A549 (cell line): ENCODE measurements at regions not wholly inside any gene's neighbourhood (a gene's known extent, or its start where the extent isn't known, plus 50 kb on each side); places are given as distances from the start of the nearest gene placed in this dataset.

Source experiments
- ATAC-seq, 2 experiments: fragments of 200-7000 bp in 1 of 2; fragments of >200 bp in 1 of 2; cut with Nextera tagmentation in 1 of 2; cut with Tn5 transposase in 1 of 2; 3 replicates each; pipeline versions ENCODE4 v1.8.0 to v1.9.1; 2018 to 2020; ENCODE audit warnings: mild to moderate bottlenecking in 1 of 2, moderate library complexity in 1 of 2
- CTCF ChIA-PET: fragments of 300-600 bp; sonication (Branson Sonifier 250); formaldehyde crosslinking; extraction: SDS; loops from one replicate; lab custom pipeline; 2021; ENCODE audit warnings: antibody characterized with exemption, inconsistent platforms; lab: Yijun Ruan, JAX
- POLR2A ChIA-PET: fragments of 350-600 bp; formaldehyde crosslinking; extraction: SDS; loops from one replicate; lab custom pipeline; 2021; ENCODE audit warnings: antibody characterized with exemption, inconsistent platforms; lab: Yijun Ruan, JAX
- DNase-seq, 2 experiments: peaks; one replicate each; pipeline versions ENCODE4 v3.0.0 to v3.0.0-alpha.2; 2011 to 2016; ENCODE audit warnings: low read depth in 1 of 2, low spot score in 1 of 2
- FAIRE-seq: peaks from 2 replicates; lab custom pipeline; 2011; peaks lifted over from hg19 to GRCh38; lab: Jason Lieb, UNC
- H3K27ac ChIP-seq, 2 experiments: fragments of >200 bp; sonication (Bioruptor Twin); formaldehyde crosslinking; 3 replicates each; pipeline ENCODE4 v1.5.1; 2016 to 2017
- H3K4me1 ChIP-seq: fragments of >200 bp; sonication (Bioruptor Twin); formaldehyde crosslinking; 3 replicates; pipeline ENCODE4 v1.6.1; 2016
- H3K4me2 ChIP-seq: fragments of >200 bp; sonication (Bioruptor Twin); formaldehyde crosslinking; 3 replicates; pipeline ENCODE4 v1.6.1; 2016
- H3K4me3 ChIP-seq: fragments of >200 bp; sonication (Bioruptor Twin); formaldehyde crosslinking; 3 replicates; pipeline ENCODE4 v1.5.1; 2016
- H3K9me3 ChIP-seq: fragments of >200 bp; sonication (Bioruptor Twin); formaldehyde crosslinking; 3 replicates; pipeline ENCODE4 v1.6.1; 2016
- CHD4 ChIP-seq: fragments of 200-600 bp; sonication (generic); IDR thresholded peaks from 2 replicates; pipeline ENCODE4 v1.6.1; 2016; ENCODE audit warnings: antibody characterized with exemption, mild to moderate bottlenecking, borderline replicate concordance
- EHF ChIP-seq: fragments of 250-450 bp; sonication (Bioruptor Pico); IDR thresholded peaks from 2 replicates; pipeline ENCODE4 v1.5.0; 2020; ENCODE audit warnings: mild to moderate bottlenecking
- EHMT2 ChIP-seq: fragments of 200-600 bp; sonication (generic); IDR thresholded peaks from 2 replicates; pipeline ENCODE4 v1.6.1; 2016; ENCODE audit warnings: antibody characterized with exemption, low read depth, mild to moderate bottlenecking, moderate library complexity
- EP300 ChIP-seq, 2 experiments: fragments of >200 bp; sonication (Bioruptor Twin); formaldehyde crosslinking; IDR thresholded peaks; 2 replicates in 1 of 2; 3 replicates in 1 of 2; pipeline ENCODE4 v1.6.1; 2016 to 2017
- FOSL2 ChIP-seq, 2 experiments: fragments of 450-650 bp in 1 of 2; fragments of >200 bp in 1 of 2; sonication (Bioruptor Twin) in 1 of 2; formaldehyde crosslinking; IDR thresholded peaks; 2 replicates each; pipeline versions ENCODE4 v1.5.0 to v1.6.1; 2016 to 2020; ENCODE audit warnings: mild to moderate bottlenecking in 1 of 2, moderate library complexity in 1 of 2
- FOXS1 ChIP-seq: fragments of 250-450 bp; sonication (Bioruptor Pico); IDR thresholded peaks from 2 replicates; pipeline ENCODE4 v1.5.0; 2020; ENCODE audit warnings: mild to moderate bottlenecking, moderate library complexity
- GATA3 ChIP-seq: IDR thresholded peaks from 2 replicates; pipeline ENCODE4 v1.6.1; 2012; ENCODE audit warnings: borderline replicate concordance
- HMGXB4 ChIP-seq: fragments of 250-450 bp; sonication (Bioruptor Pico); IDR thresholded peaks from 2 replicates; pipeline ENCODE4 v1.5.0; 2021; ENCODE audit warnings: mild to moderate bottlenecking, moderate library complexity, borderline replicate concordance
- HOXB13 ChIP-seq: fragments of 250-450 bp; sonication (Bioruptor Pico); IDR thresholded peaks from 2 replicates; pipeline ENCODE4 v1.5.0; 2020; ENCODE audit warnings: low read depth, mild to moderate bottlenecking, moderate library complexity
- KDM1A ChIP-seq: fragments of 200-600 bp; sonication (generic); IDR thresholded peaks from 2 replicates; pipeline ENCODE4 v1.6.1; 2016; ENCODE audit warnings: low read depth, mild to moderate bottlenecking
- MAX ChIP-seq: IDR thresholded peaks from 2 replicates; pipeline ENCODE4 v1.6.1; 2012
- MAZ ChIP-seq: fragments of 150-350 bp; IDR thresholded peaks from 2 replicates; pipeline ENCODE4 v1.6.1; 2014; ENCODE audit warnings: antibody characterized with exemption, low read depth, low read length, borderline replicate concordance
- NPAS2 ChIP-seq: fragments of 250-450 bp; sonication (Bioruptor Pico); IDR thresholded peaks from 2 replicates; pipeline ENCODE4 v1.8.0; 2022; ENCODE audit warnings: mild to moderate bottlenecking, moderate library complexity, borderline replicate concordance
- RAD21 ChIP-seq, 2 experiments: fragments of >200 bp in 1 of 2; sonication (Bioruptor Twin) in 1 of 2; formaldehyde crosslinking in 1 of 2; IDR thresholded peaks in 1 of 2; conservative IDR thresholded peaks in 1 of 2; 2 replicates in 1 of 2; 3 replicates in 1 of 2; pipeline ENCODE4 v1.6.1; 2012 to 2018; ENCODE audit warnings: inconsistent platforms in 1 of 2
- RARB ChIP-seq: fragments of 250-450 bp; sonication (Bioruptor Pico); IDR thresholded peaks from 2 replicates; pipeline ENCODE4 v1.8.0; 2021; ENCODE audit warnings: mild to moderate bottlenecking, moderate library complexity
- RCOR1 ChIP-seq: fragments of 150-350 bp; IDR thresholded peaks from 2 replicates; pipeline ENCODE4 v1.6.1; 2014; ENCODE audit warnings: antibody characterized with exemption, low read length, low read depth
- RFX5 ChIP-seq: fragments of 450-650 bp; IDR thresholded peaks from 2 replicates; pipeline ENCODE4 v1.7.1; 2014; ENCODE audit warnings: antibody characterized with exemption, mild to moderate bottlenecking, moderate library complexity
- SMC3 ChIP-seq: fragments of >200 bp; sonication (Bioruptor Twin); formaldehyde crosslinking; IDR thresholded peaks from 3 replicates; pipeline ENCODE4 v1.6.1; 2018; ENCODE audit warnings: inconsistent platforms
- SREBF2 ChIP-seq: fragments of 450-650 bp; IDR thresholded peaks from 2 replicates; pipeline ENCODE4 v1.6.1; 2014; ENCODE audit warnings: mild to moderate bottlenecking, moderate library complexity
- ZFP36 ChIP-seq: fragments of 450-650 bp; IDR thresholded peaks from 2 replicates; pipeline ENCODE4 v1.6.1; 2014; ENCODE audit warnings: borderline replicate concordance; ENCODE audit not compliant: partially characterized antibody
- ZNF302 ChIP-seq: fragments of 250-450 bp; sonication (Bioruptor Pico); IDR thresholded peaks from 2 replicates; pipeline ENCODE4 v1.9.0; 2021; ENCODE audit warnings: inconsistent platforms, mild to moderate bottlenecking, moderate library complexity
- ZSCAN20 ChIP-seq: fragments of 250-450 bp; sonication (Bioruptor Pico); IDR thresholded peaks from 2 replicates; pipeline ENCODE4 v1.8.0; 2022; ENCODE audit warnings: mild to moderate bottlenecking, moderate library complexity
- WGBS: methylation state at CpG from one replicate; pipeline ENCODE4 v1.1.6; 2017; ENCODE audit errors: missing lambda C conversion rate; 5-methylcytosine and 5-hydroxymethylcytosine counted together
- TF ChIP-seq, protein P1 (sequence below): fragments of >200 bp; sonication (Bioruptor Twin); formaldehyde crosslinking; IDR thresholded peaks from 2 replicates; pipeline ENCODE4 v1.6.1; 2016
- TF ChIP-seq, protein P2 (sequence below): fragments of 150-350 bp; IDR thresholded peaks from 2 replicates; pipeline ENCODE4 v1.6.1; 2014; ENCODE audit warnings: low read depth, mild to moderate bottlenecking, low read length

DNA sequence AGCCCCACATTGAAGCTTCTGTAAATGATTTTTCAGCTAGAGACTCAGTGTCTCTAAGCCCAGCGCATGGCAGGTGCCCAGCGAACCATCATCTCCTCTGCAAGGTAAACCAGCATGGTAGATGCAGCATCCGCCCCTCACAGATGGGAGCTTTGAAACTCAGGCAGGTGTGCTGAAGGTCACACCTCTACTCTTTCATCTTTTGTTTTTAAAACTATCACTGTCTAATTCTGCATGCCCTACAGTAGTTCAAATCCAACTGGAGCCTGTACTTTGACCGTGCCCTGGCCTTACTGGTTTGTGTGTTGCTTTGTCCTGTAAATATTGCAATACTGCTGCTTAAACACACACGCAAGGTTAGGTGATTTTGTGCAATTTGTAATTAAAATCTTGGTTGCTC lies 831.1 kb downstream of the GALR1 start:
- DNase-seq (no peak), ATAC-seq (no peak), FAIRE-seq (no peak)
- no peaks in the 10 kb centered on the region for H3K9me3 ChIP-seq
- no peak for TF ChIP-seq FOXS1
- TF ChIP-seq NPAS2 (CRISPR knock-in tag), result no peak
- TF ChIP-seq RFX5, result no peak
- no peak for TF ChIP-seq SMC3
- TF ChIP-seq ZNF302 (CRISPR knock-in tag), result no peak
- no peak for TF ChIP-seq RARB
- no peak for TF ChIP-seq KDM1A
- TF ChIP-seq EHMT2, result no peak
- TF ChIP-seq SREBF2, result no peak
- no peak for TF ChIP-seq EP300 (IDR thresholded peaks at IDR 0.05)
- no peaks in the 10 kb centered on the region for H3K4me1 ChIP-seq
- H3K4me2 ChIP-seq, result no peak overlapping the region
- H3K4me3 ChIP-seq, result no peak overlapping the region
- CTCF ChIA-PET, result no interaction called here
- H3K27ac ChIP-seq, result no peak overlapping the region
- POLR2A ChIA-PET, result no interaction called here
- 19% methylated on average over 5 of the region's 5 CpGs for WGBS

- ATAC-seq (no peak), FAIRE-seq (no peak), DNase-seq (no peak)
- Histone ChIP-seq H3K4me1 (no peaks in the 10 kb centered on the region), H3K4me3 (no peak overlapping the region), H3K4me2 (no peak overlapping the region), H3K9me3 (no peaks in the 10 kb centered on the region), H3K27ac (no peak overlapping the region)
- POLR2A ChIA-PET, result no interaction called here
- 18% methylated on average over 6 of the region's 7 CpGs for whole genome bisulfite sequencing
- CTCF ChIA-PET, result interaction anchor here (0.7 kb wide), 1 partner anchor 507 kb away, joined by 3 read pairs; no protein-coding TSS in a partner anchor
- TF ChIP-seq RCOR1, result no peak
- no peak for TF ChIP-seq HOXB13 (CRISPR knock-in tag)
- TF ChIP-seq, protein P1, sequence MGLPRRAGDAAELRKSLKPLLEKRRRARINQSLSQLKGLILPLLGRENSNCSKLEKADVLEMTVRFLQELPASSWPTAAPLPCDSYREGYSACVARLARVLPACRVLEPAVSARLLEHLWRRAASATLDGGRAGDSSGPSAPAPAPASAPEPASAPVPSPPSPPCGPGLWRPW, result no peak
- TF ChIP-seq MAZ, result no peak
These were observed 833.2 kb downstream of the GALR1 start for GRCh38 chr18:78082816-78083215.

GRCh38 chr18:78085241-78086185 lies 835.9 kb downstream of the GALR1 start:
- Histone ChIP-seq H3K4me2 (no peak overlapping the region), H3K4me3 (no peak overlapping the region), H3K9me3 (no peaks in the 10 kb centered on the region), H3K27ac (no peak overlapping the region), H3K4me1 (no peaks in the 10 kb centered on the region)
- no peak for TF ChIP-seq RAD21 (conservative IDR thresholded peaks at IDR 0.05 in 1 of 2, IDR thresholded peaks at IDR 0.05 in 1 of 2)
- TF ChIP-seq CHD4, result no peak
- TF ChIP-seq, protein P2, sequence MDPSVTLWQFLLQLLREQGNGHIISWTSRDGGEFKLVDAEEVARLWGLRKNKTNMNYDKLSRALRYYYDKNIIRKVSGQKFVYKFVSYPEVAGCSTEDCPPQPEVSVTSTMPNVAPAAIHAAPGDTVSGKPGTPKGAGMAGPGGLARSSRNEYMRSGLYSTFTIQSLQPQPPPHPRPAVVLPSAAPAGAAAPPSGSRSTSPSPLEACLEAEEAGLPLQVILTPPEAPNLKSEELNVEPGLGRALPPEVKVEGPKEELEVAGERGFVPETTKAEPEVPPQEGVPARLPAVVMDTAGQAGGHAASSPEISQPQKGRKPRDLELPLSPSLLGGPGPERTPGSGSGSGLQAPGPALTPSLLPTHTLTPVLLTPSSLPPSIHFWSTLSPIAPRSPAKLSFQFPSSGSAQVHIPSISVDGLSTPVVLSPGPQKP, result no peak
- no peak for TF ChIP-seq ZSCAN20 (CRISPR knock-in tag)
- no peak for TF ChIP-seq HMGXB4
- TF ChIP-seq GATA3, result no peak
- no peak for TF ChIP-seq ZFP36
- TF ChIP-seq EHF (CRISPR knock-in tag), result no peak
- TF ChIP-seq MAX, result no peak
- no peak for TF ChIP-seq FOSL2 (IDR thresholded peaks at IDR 0.05)
- TF ChIP-seq FOSL2 (CRISPR knock-in tag; IDR thresholded peaks at IDR 0.05), result no peak
- WGBS, result 59% methylated on average over 32 of the region's 43 CpGs
- FAIRE-seq (no peak), DNase-seq (no peak), ATAC-seq (no peak)
- ChIA-PET CTCF (no interaction called here), POLR2A (no interaction called here)
